Hepatocyte (in vitro differentiated cells): ENCODE measurements at regions not wholly inside any gene's neighbourhood (a gene's known extent, or its start where the extent isn't known, plus 50 kb on each side); places are given as distances from the start of the nearest gene placed in this dataset.

ENCODE experiments used
- DNase-seq: peaks from one replicate; pipeline ENCODE4 v3.0.0-alpha.2; 2016; ENCODE audit warnings: low spot score
- H2AFZ ChIP-seq: fragments of 200-600 bp; sonication (generic); 2 replicates; pipeline ENCODE4 v1.6.0; 2016; ENCODE audit warnings: antibody characterized with exemption, mild to moderate bottlenecking
- H3K27ac ChIP-seq: fragments of 200-600 bp; sonication (generic); 2 replicates; pipeline ENCODE4 v1.5.1; 2016; ENCODE audit warnings: mild to moderate bottlenecking
- H3K27me3 ChIP-seq: fragments of 200-600 bp; sonication (generic); 2 replicates; pipeline ENCODE4 v1.6.1; 2016
- H3K36me3 ChIP-seq: fragments of 200-600 bp; sonication (generic); replicated peaks from 2 replicates; pipeline ENCODE4 v1.5.1; 2016; ENCODE audit warnings: low read depth; ENCODE audit not compliant: insufficient read depth
- H3K4me1 ChIP-seq: fragments of 200-600 bp; sonication (generic); 2 replicates; pipeline ENCODE4 v1.5.1; 2016; ENCODE audit warnings: mild to moderate bottlenecking, moderate library complexity; ENCODE audit not compliant: insufficient read depth
- H3K4me2 ChIP-seq: fragments of 200-600 bp; sonication (generic); 2 replicates; pipeline ENCODE4 v1.6.0; 2016
- H3K4me3 ChIP-seq: fragments of 200-600 bp; sonication (generic); 2 replicates; pipeline ENCODE4 v1.5.1; 2016; ENCODE audit warnings: mild to moderate bottlenecking
- H3K79me2 ChIP-seq: fragments of 200-600 bp; sonication (generic); 2 replicates; pipeline ENCODE4 v1.6.0; 2017; ENCODE audit warnings: mild to moderate bottlenecking
- H3K9me2 ChIP-seq: fragments of 200-600 bp; sonication (generic); replicated peaks from 2 replicates; pipeline ENCODE4 v1.6.0; 2017; ENCODE audit warnings: mild to moderate bottlenecking; ENCODE audit not compliant: insufficient read depth
- H3K9me3 ChIP-seq: fragments of 200-600 bp; sonication (generic); 2 replicates; pipeline ENCODE4 v1.5.1; 2016; ENCODE audit warnings: low read depth, mild to moderate bottlenecking
- H4K20me1 ChIP-seq: fragments of 200-600 bp; sonication (generic); 2 replicates; pipeline ENCODE4 v1.6.0; 2016; ENCODE audit warnings: mild to moderate bottlenecking; ENCODE audit not compliant: insufficient read depth, poor library complexity, severe bottlenecking
- EZH2 ChIP-seq: fragments of 200-600 bp; sonication (generic); IDR thresholded peaks from 2 replicates; pipeline ENCODE4 v1.6.1; 2016; ENCODE audit warnings: antibody characterized with exemption, mild to moderate bottlenecking, borderline replicate concordance
- EZH2phosphoT487 ChIP-seq: fragments of 200-600 bp; sonication (generic); IDR thresholded peaks from one replicate; pipeline ENCODE4 v1.6.1; 2018; ENCODE audit warnings: antibody characterized with exemption, mild to moderate bottlenecking, low read depth, moderate library complexity; ENCODE audit not compliant: unreplicated experiment, severe bottlenecking
- WGBS: methylation state at CpG from one replicate; pipeline ENCODE4 v1.1.6; 2016; ENCODE audit warnings: low lambda C conversion rate; ENCODE audit errors: missing lambda C conversion rate; 5-methylcytosine and 5-hydroxymethylcytosine counted together
- TF ChIP-seq, protein P1 (sequence below): fragments of 200-600 bp; sonication (generic); IDR thresholded peaks from 2 replicates; pipeline ENCODE4 v1.5.1; 2016; ENCODE audit warnings: antibody characterized with exemption, mild to moderate bottlenecking; ENCODE audit not compliant: poor library complexity

DNA sequence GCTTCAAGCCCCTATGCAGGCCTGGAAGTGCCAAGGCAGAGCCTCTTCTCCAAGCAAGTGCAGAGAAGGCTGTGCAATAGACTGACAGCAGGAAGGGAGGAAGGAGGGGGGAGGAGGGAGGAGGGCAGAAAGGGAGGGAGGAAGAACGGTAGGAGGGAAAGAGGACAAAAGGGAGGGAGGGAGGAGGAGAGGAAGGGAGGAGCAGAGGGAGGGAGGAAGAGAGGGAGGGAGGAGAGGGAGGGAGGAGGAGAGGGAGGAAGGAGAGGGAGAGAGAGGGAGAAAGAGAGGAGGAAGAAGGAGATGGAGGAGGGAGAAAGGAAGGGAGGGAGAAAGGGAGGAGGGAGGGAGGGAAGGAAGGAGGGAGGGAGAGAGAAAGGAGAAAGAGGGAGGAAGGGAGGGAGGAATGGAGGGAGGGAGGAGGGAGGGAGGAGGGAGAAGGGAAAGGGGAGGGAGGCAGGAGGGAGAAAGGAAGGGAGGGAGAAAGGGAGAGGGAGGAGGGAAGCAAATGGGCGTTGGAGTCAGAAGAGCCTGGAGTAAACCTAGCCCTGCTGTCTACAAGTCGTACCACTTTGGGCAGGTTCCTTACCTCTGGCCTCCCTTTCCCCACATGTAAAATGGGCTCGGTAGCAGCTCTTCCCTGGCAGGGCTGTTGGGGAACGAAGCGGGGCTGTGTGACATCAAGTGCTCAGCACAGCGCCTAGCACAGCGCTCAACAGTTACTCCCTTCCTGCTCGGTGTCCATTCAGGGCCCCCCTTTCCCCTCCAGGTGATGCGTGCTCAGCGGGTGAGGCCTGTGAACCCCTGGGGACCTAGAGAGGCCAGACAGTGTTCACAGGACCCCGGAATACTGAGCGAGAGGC is 244.6 kb downstream of the NPHP4 start:
- H2AFZ ChIP-seq, result no peak overlapping the region
- DNase-seq, result no peak
- no peak overlapping the region for H3K4me3 ChIP-seq
- H3K27me3 ChIP-seq, result no peaks in the 10 kb centered on the region
- no peaks in the 10 kb centered on the region for H3K79me2 ChIP-seq
- no peaks in the 10 kb centered on the region for H4K20me1 ChIP-seq
- no peak overlapping the region for H3K27ac ChIP-seq
- no peaks in the 10 kb centered on the region for H3K36me3 ChIP-seq
- 95% methylated on average over 8 of the region's 13 CpGs for WGBS
- H3K4me1 ChIP-seq, result peaks cover 4% of the 10 kb centered on the region
- H3K9me3 ChIP-seq, result no peaks in the 10 kb centered on the region
- H3K9me2 ChIP-seq, result no peaks in the 10 kb centered on the region
- TF ChIP-seq, protein P1, sequence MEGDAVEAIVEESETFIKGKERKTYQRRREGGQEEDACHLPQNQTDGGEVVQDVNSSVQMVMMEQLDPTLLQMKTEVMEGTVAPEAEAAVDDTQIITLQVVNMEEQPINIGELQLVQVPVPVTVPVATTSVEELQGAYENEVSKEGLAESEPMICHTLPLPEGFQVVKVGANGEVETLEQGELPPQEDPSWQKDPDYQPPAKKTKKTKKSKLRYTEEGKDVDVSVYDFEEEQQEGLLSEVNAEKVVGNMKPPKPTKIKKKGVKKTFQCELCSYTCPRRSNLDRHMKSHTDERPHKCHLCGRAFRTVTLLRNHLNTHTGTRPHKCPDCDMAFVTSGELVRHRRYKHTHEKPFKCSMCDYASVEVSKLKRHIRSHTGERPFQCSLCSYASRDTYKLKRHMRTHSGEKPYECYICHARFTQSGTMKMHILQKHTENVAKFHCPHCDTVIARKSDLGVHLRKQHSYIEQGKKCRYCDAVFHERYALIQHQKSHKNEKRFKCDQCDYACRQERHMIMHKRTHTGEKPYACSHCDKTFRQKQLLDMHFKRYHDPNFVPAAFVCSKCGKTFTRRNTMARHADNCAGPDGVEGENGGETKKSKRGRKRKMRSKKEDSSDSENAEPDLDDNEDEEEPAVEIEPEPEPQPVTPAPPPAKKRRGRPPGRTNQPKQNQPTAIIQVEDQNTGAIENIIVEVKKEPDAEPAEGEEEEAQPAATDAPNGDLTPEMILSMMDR, result no peak
- TF ChIP-seq EZH2phosphoT487 (no peak), EZH2 (no peak)
- H3K4me2 ChIP-seq, result no peak overlapping the region

DNA sequence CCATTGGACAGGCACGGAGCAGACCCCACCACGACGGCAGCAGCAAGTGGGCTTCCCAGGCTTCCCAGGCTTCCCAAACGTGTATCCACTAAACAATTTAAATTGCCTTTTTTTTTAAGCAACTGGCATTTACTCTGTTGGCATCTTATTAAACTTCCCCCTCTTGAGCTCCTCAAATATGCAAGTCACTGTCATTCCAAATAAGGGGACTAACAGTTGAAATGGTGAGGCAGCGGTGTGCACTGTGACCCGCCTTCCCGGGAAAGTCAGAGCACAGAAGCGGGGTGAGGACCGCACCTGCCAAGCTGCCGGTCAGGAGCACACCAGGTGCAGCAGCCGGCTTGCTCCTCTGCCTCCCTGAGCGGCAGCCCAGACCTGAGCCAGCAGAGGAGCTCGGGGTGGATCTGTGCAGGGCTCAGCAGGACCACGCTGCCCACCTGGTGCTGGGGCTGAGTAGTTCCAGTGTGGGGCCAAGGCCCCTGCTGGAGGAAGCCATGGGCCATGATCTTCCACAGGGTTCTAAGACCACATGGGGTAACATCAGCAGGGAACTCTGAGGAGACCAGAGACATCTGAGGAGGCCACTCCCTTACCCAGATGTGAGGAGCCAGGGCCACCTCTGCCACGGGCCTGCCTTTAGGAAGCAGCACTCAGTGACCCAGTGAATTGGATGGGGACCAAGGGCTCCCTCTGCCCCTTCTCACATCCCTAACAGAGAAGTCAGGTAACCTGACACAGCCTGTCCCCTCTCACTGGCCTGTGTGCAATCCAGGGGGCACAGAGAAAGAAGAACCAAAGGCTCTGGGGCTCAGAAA is 245.4 kb downstream of the NPHP4 start:
- Histone ChIP-seq H3K9me2 (no peaks in the 10 kb centered on the region), H3K4me2 (no peak overlapping the region), H3K27ac (no peak overlapping the region), H3K4me3 (no peak overlapping the region), H4K20me1 (no peaks in the 10 kb centered on the region), H3K9me3 (no peaks in the 10 kb centered on the region), H2AFZ (no peak overlapping the region), H3K36me3 (no peaks in the 10 kb centered on the region), H3K79me2 (no peaks in the 10 kb centered on the region), H3K27me3 (no peaks in the 10 kb centered on the region), H3K4me1 (peaks cover 4% of the 10 kb centered on the region)
- 71% methylated on average over 14 of the region's 15 CpGs for WGBS
- no peak for DNase-seq
- no peak for TF ChIP-seq EZH2
- TF ChIP-seq, protein P1, result no peak
- no peak for TF ChIP-seq EZH2phosphoT487

DNA sequence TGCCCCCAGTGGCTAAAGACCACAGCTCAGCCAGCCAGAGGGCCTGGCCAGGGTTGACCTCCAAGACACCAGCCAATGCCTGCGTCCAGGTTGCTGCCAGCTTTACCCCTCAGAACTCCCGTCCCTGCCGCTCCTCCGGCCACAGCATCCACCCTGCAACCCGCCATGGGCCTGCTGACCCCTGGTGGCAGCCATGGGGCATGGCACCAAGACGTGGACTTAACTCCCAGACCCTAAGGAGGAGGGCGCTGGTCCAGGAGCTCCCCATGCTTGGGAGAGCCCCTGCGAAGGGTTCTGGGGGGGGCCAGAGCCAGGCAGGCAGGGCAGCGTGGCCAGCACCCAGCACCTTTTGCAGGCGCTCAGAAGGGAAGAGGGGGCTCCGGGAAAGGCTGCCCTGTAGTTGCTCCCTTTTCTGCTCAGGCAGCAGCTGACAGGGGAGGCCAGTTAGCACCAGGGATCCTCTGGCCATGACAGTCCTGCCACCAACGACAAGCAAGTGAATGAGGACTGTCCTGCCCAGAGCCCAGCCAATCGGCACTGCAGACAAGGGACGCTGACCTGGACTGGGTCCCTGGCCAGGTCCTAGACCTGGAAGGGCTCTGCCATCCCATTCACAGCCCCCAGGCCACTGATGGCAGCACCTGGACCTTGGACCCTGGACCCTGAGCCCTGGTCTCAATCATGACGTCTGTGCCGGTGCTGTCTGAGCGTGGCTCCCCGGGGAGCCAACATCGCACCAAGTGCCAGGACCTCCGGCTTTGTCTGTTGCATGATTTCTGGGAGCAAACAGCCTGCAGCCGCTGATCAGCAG is 246.2 kb downstream of the NPHP4 start:
- WGBS, result 38% methylated on average over 21 of the region's 21 CpGs
- H3K79me2 ChIP-seq, result no peaks in the 10 kb centered on the region
- H3K4me3 ChIP-seq, result no peak overlapping the region
- no peaks in the 10 kb centered on the region for H3K36me3 ChIP-seq
- no peak overlapping the region for H3K4me2 ChIP-seq
- TF ChIP-seq EZH2 (no peak), EZH2phosphoT487 (no peak)
- TF ChIP-seq, protein P1, result peak; percentile 84
- H3K27me3 ChIP-seq, result no peaks in the 10 kb centered on the region
- peak; percentile 89 for DNase-seq
- peaks cover 4% of the 10 kb centered on the region for H3K4me1 ChIP-seq
- H3K9me2 ChIP-seq, result no peaks in the 10 kb centered on the region
- no peak overlapping the region for H3K27ac ChIP-seq
- H3K9me3 ChIP-seq, result no peaks in the 10 kb centered on the region
- H2AFZ ChIP-seq, result no peak overlapping the region
- no peaks in the 10 kb centered on the region for H4K20me1 ChIP-seq
